PC-9 (cell line): ENCODE measurements at regions not wholly inside any gene's neighbourhood (a gene's known extent, or its start where the extent isn't known, plus 50 kb on each side); places are given as distances from the start of the nearest gene placed in this dataset.

ENCODE experiments used
- CTCF ChIP-seq: fragments of 200-600 bp; sonication (generic); conservative IDR thresholded peaks from 2 replicates; pipeline ENCODE4 v1.6.1; 2017; ENCODE audit warnings: mixed run types, antibody characterized with exemption, mild to moderate bottlenecking, moderate library complexity
- EZH2 ChIP-seq: fragments of 200-600 bp; sonication (generic); IDR thresholded peaks from 2 replicates; pipeline ENCODE4 v1.8.0; 2017; ENCODE audit warnings: antibody characterized with exemption, low read depth

- TF ChIP-seq EZH2, result no peak
- TF ChIP-seq CTCF, result no peak
Measured at GRCh38 chr7:108839076-108839475, 269.4 kb downstream of the DNAJB9 start.
